Mammary epithelial cell (primary cell): ENCODE measurements at regions not wholly inside any gene's neighbourhood (a gene's known extent, or its start where the extent isn't known, plus 50 kb on each side); places are given as distances from the start of the nearest gene placed in this dataset.

Source experiments
- EZH2 ChIP-seq: IDR thresholded peaks from 2 replicates; pipeline ENCODE4 v1.6.1; 2012; ENCODE audit warnings: low read length, inconsistent platforms, borderline replicate concordance
- TF ChIP-seq, protein P1 (sequence below), 2 donors: IDR thresholded peaks in 1 of 2; conservative IDR thresholded peaks in 1 of 2; 2 replicates each; pipeline ENCODE4 v1.5.1; 2011 to 2012; ENCODE audit warnings: inconsistent platforms in 2 of 2, low read length in 2 of 2, mild to moderate bottlenecking in 2 of 2, control low read depth in 1 of 2, low read depth in 1 of 2; ENCODE audit not compliant: insufficient read depth in 1 of 2; ENCODE audit errors: extremely low read depth in 1 of 2

GRCh38 chr6:98286620-98287019 is 547.8 kb upstream of the POU3F2 start:
- TF ChIP-seq, protein P1, sequence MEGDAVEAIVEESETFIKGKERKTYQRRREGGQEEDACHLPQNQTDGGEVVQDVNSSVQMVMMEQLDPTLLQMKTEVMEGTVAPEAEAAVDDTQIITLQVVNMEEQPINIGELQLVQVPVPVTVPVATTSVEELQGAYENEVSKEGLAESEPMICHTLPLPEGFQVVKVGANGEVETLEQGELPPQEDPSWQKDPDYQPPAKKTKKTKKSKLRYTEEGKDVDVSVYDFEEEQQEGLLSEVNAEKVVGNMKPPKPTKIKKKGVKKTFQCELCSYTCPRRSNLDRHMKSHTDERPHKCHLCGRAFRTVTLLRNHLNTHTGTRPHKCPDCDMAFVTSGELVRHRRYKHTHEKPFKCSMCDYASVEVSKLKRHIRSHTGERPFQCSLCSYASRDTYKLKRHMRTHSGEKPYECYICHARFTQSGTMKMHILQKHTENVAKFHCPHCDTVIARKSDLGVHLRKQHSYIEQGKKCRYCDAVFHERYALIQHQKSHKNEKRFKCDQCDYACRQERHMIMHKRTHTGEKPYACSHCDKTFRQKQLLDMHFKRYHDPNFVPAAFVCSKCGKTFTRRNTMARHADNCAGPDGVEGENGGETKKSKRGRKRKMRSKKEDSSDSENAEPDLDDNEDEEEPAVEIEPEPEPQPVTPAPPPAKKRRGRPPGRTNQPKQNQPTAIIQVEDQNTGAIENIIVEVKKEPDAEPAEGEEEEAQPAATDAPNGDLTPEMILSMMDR (conservative IDR thresholded peaks at IDR 0.05 in 1 of 2, IDR thresholded peaks at IDR 0.05 in 1 of 2; ENCODE audit: extremely low read depth in 1 of 2, insufficient read depth in 1 of 2, low read depth in 1 of 2, low read length in 2 of 2) = no peak
- no peak for TF ChIP-seq EZH2
